Smooth muscle cell (in vitro differentiated cells): ENCODE measurements at regions not wholly inside any gene's neighbourhood (a gene's known extent, or its start where the extent isn't known, plus 50 kb on each side); places are given as distances from the start of the nearest gene placed in this dataset.

Experiments
- DNase-seq: peaks from one replicate; lab custom pipeline; 2025; ENCODE audit not compliant: unreplicated experiment; lab: John Stamatoyannopoulos, UW
- H2AFZ ChIP-seq: fragments of 200-600 bp; sonication (generic); 2 replicates; pipeline ENCODE4 v1.6.0; 2016; ENCODE audit warnings: antibody characterized with exemption, low read depth, mild to moderate bottlenecking
- H3F3A ChIP-seq: fragments of 200-600 bp; sonication (generic); 2 replicates; pipeline ENCODE4 v1.6.0; 2017; ENCODE audit warnings: antibody characterized with exemption, low read depth
- H3K27ac ChIP-seq: fragments of 200-600 bp; sonication (generic); 2 replicates; pipeline ENCODE4 v1.5.1; 2016; ENCODE audit warnings: low read depth, mild to moderate bottlenecking
- H3K27me3 ChIP-seq: fragments of 200-600 bp; sonication (generic); 2 replicates; pipeline ENCODE4 v1.6.1; 2016; ENCODE audit warnings: low read depth, mild to moderate bottlenecking
- H3K36me3 ChIP-seq: fragments of 200-600 bp; sonication (generic); 2 replicates; pipeline ENCODE4 v1.5.1; 2016; ENCODE audit warnings: low read depth
- H3K4me1 ChIP-seq: fragments of 200-600 bp; sonication (generic); 2 replicates; pipeline ENCODE4 v1.5.1; 2016; ENCODE audit warnings: low read depth
- H3K4me2 ChIP-seq: fragments of 200-600 bp; sonication (generic); 2 replicates; pipeline ENCODE4 v1.6.0; 2016; ENCODE audit warnings: mild to moderate bottlenecking
- H3K4me3 ChIP-seq: fragments of 200-600 bp; sonication (generic); 2 replicates; pipeline ENCODE4 v1.5.1; 2016; ENCODE audit warnings: mild to moderate bottlenecking
- H3K79me2 ChIP-seq: fragments of 200-600 bp; sonication (generic); 2 replicates; pipeline ENCODE4 v1.6.0; 2016; ENCODE audit warnings: low read depth, mild to moderate bottlenecking
- H3K9ac ChIP-seq: fragments of 200-600 bp; sonication (generic); 2 replicates; pipeline ENCODE4 v1.6.0; 2016; ENCODE audit warnings: low read depth
- H3K9me3 ChIP-seq: fragments of 200-600 bp; sonication (generic); replicated peaks from 2 replicates; pipeline ENCODE4 v1.5.1; 2016; ENCODE audit warnings: low read depth
- H4K20me1 ChIP-seq: fragments of 200-600 bp; sonication (generic); 2 replicates; pipeline ENCODE4 v1.6.0; 2016; ENCODE audit warnings: low read depth
- WGBS: methylation state at CpG from one replicate; pipeline ENCODE4 v1.1.7; 2016; ENCODE audit warnings: low lambda C conversion rate; 5-methylcytosine and 5-hydroxymethylcytosine counted together
- TF ChIP-seq, protein P1 (sequence below): fragments of 200-600 bp; sonication (generic); IDR thresholded peaks from 2 replicates; pipeline ENCODE4 v1.5.1; 2017; ENCODE audit warnings: borderline replicate concordance, mild to moderate bottlenecking, antibody characterized with exemption; ENCODE audit not compliant: insufficient read depth, poor library complexity, severe bottlenecking

DNA sequence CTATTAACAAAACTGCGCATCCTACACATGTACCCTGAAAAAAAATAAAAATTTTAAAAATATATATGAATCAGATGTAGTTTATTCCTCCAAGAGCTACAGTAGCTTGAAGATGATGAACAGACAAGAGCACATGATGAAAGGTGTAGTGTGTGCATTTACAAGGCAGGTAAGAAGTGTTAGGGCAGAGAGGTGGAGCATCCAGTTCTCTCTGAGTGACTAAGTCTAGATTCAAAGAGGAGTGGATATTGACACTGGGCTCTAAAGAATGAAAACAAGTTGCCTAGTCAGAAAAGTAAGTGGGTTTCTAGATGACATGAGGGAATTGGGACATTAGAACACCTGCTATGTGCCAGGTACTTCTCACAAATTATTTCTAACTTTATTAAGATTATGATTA lies 76.0 kb upstream of the CARD18 start:
- H3K9me3 ChIP-seq, result no peaks in the 10 kb centered on the region
- no peak overlapping the region for H2AFZ ChIP-seq
- H3K4me2 ChIP-seq, result no peak overlapping the region
- TF ChIP-seq, protein P1, sequence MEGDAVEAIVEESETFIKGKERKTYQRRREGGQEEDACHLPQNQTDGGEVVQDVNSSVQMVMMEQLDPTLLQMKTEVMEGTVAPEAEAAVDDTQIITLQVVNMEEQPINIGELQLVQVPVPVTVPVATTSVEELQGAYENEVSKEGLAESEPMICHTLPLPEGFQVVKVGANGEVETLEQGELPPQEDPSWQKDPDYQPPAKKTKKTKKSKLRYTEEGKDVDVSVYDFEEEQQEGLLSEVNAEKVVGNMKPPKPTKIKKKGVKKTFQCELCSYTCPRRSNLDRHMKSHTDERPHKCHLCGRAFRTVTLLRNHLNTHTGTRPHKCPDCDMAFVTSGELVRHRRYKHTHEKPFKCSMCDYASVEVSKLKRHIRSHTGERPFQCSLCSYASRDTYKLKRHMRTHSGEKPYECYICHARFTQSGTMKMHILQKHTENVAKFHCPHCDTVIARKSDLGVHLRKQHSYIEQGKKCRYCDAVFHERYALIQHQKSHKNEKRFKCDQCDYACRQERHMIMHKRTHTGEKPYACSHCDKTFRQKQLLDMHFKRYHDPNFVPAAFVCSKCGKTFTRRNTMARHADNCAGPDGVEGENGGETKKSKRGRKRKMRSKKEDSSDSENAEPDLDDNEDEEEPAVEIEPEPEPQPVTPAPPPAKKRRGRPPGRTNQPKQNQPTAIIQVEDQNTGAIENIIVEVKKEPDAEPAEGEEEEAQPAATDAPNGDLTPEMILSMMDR, result no peak
- H3K4me1 ChIP-seq, result no peaks in the 10 kb centered on the region
- WGBS, result 100% methylated on average over 1 of the region's 1 CpG
- no peak overlapping the region for H3K9ac ChIP-seq
- H3K36me3 ChIP-seq, result no peaks in the 10 kb centered on the region
- H3K27me3 ChIP-seq, result no peaks in the 10 kb centered on the region
- H4K20me1 ChIP-seq, result no peaks in the 10 kb centered on the region
- no peaks in the 10 kb centered on the region for H3K79me2 ChIP-seq
- no peak overlapping the region for H3K27ac ChIP-seq
- no peak overlapping the region for H3K4me3 ChIP-seq
- DNase-seq, result no peak
- no peaks in the 10 kb centered on the region for H3F3A ChIP-seq

DNA sequence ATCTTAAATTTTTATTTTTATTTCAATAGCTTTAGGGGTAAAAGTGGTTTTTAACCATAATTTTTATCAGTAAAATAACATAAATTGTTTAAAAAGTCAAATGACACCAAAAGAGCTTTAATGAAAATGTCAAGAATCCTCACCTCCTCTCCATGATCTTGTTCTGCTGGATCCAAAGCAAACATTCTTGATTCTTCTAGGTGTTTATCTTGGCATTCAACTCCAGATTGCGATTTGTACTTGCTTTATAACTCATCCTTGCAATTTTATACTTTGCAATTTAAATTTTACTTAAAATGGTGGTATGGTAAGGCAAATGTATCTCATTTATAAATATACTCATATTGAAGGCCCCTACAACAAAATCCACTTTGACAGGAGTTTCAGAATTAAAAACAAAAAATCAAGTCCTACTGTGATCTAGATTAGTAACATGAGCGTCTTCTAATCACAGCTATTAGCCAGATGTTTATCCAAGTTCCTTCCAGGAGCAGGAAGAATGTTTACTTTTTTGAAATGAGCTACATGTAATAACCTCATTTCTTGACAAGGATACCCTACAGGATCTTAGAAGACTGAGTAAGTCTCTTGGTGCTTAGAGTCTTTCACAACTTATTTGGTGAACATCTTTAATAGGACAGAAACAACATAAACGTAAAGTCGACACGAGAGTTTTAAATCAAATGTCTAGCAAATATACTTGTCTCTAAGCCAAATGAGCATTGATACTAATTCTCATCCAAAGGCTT lies 72.4 kb upstream of the CARD18 start:
- Histone ChIP-seq H3K4me3 (no peak overlapping the region), H4K20me1 (no peaks in the 10 kb centered on the region), H3K4me1 (no peaks in the 10 kb centered on the region), H3K27me3 (no peaks in the 10 kb centered on the region), H3K9me3 (no peaks in the 10 kb centered on the region), H3K4me2 (no peak overlapping the region), H3F3A (no peaks in the 10 kb centered on the region), H3K36me3 (no peaks in the 10 kb centered on the region), H2AFZ (no peak overlapping the region), H3K79me2 (no peaks in the 10 kb centered on the region), H3K9ac (no peak overlapping the region), H3K27ac (no peak overlapping the region)
- WGBS, result 85% methylated on average over 5 of the region's 5 CpGs
- TF ChIP-seq, protein P1, result no peak
- DNase-seq, result no peak

DNA sequence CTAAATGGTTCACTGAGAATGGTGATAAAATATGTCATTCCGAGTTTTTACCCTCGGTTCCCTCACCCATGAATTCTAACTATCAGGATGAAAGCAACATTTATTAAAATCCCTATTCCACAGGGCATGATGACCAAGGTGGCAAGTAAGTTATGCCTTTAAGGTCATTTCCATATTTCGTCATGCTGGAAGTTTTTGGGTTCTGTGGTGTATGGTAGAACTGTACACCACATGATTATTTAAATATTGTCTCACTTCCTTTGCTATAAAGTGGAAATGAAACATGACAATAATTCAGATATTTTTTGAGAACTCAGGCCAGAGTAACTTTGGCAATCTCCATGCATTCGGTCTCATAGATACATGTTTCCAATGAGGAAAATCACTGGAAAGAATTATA lies 68.5 kb upstream of the CARD18 start:
- Histone ChIP-seq H3K9me3 (no peaks in the 10 kb centered on the region), H3K4me3 (no peak overlapping the region), H3K4me1 (no peaks in the 10 kb centered on the region), H3K4me2 (no peak overlapping the region), H3K27me3 (no peaks in the 10 kb centered on the region), H4K20me1 (no peaks in the 10 kb centered on the region), H3K36me3 (no peaks in the 10 kb centered on the region), H2AFZ (no peak overlapping the region), H3K79me2 (no peaks in the 10 kb centered on the region), H3K27ac (no peak overlapping the region), H3K9ac (no peak overlapping the region), H3F3A (no peaks in the 10 kb centered on the region)
- TF ChIP-seq, protein P1, result no peak
- WGBS, result 92% methylated on average over 4 of the region's 4 CpGs
- DNase-seq, result no peak

DNA sequence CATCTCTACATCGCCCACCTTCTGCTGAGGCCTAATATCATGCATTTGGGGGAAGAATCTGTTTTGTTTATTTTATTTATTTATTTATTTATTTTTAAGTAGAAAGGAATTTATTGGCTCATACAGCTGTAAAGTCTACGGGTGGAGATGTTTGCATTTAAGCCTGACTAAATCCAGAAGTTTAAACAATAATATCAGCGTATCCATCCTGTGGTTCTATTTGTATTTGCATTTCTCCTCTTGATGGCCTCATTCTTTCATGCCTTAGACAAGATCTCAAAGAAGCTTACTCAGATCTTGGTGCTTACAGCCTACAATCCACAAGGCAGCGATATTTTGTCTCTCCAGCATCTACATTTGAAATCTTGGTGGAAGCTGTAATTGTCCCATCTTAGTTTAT lies 67.1 kb upstream of the CARD18 start:
- no peak for DNase-seq
- no peak overlapping the region for H3K27ac ChIP-seq
- H4K20me1 ChIP-seq, result no peaks in the 10 kb centered on the region
- TF ChIP-seq, protein P1, result no peak
- H3K4me1 ChIP-seq, result no peaks in the 10 kb centered on the region
- H3F3A ChIP-seq, result no peaks in the 10 kb centered on the region
- no peak overlapping the region for H3K4me2 ChIP-seq
- no peaks in the 10 kb centered on the region for H3K79me2 ChIP-seq
- no peaks in the 10 kb centered on the region for H3K36me3 ChIP-seq
- H3K27me3 ChIP-seq, result no peaks in the 10 kb centered on the region
- no peak overlapping the region for H3K4me3 ChIP-seq
- no peak overlapping the region for H3K9ac ChIP-seq
- WGBS, result 60% methylated on average over 4 of the region's 4 CpGs
- H2AFZ ChIP-seq, result no peak overlapping the region
- H3K9me3 ChIP-seq, result no peaks in the 10 kb centered on the region
